HEK293 (cell line): ENCODE measurements at regions not wholly inside any gene's neighbourhood (a gene's known extent, or its start where the extent isn't known, plus 50 kb on each side); places are given as distances from the start of the nearest gene placed in this dataset.

ENCODE experiments used
- CTCF ChIA-PET: fragments of 350-600 bp; formaldehyde crosslinking; extraction: SDS; loops from one replicate; lab custom pipeline; 2021; ENCODE audit warnings: antibody characterized with exemption; lab: Yijun Ruan, JAX
- POLR2A ChIA-PET: fragments of 300-600 bp; formaldehyde crosslinking; extraction: SDS; loops from one replicate; lab custom pipeline; 2020; ENCODE audit warnings: antibody characterized with exemption, inconsistent platforms; lab: Yijun Ruan, JAX
- H3K27ac ChIP-seq: fragments of 200-500 bp; sonication (Bioruptor generic); 2 replicates; pipeline ENCODE4 v1.5.1; 2014; ENCODE audit warnings: low read depth, low read length, control low read depth, inconsistent platforms; ENCODE audit errors: extremely low read depth
- H3K36me3 ChIP-seq, 2 experiments: fragments of 200-500 bp in 1 of 2; sonication (Bioruptor generic) in 1 of 2; 1 replicate in 1 of 2; 2 replicates in 1 of 2; pipeline ENCODE4 v1.5.1; 2014 to 2017; ENCODE audit warnings: inconsistent platforms in 2 of 2, low read length in 2 of 2; ENCODE audit not compliant: control insufficient read depth in 2 of 2, insufficient read depth in 1 of 2
- H3K4me1 ChIP-seq: fragments of 200-500 bp; sonication (Bioruptor generic); 2 replicates; pipeline ENCODE4 v1.5.1; 2014; ENCODE audit warnings: mild to moderate bottlenecking, low read length, inconsistent platforms; ENCODE audit not compliant: control insufficient read depth, insufficient read depth
- H3K4me3 ChIP-seq: 2 replicates; pipeline ENCODE4 v1.5.1; 2011; ENCODE audit warnings: low read depth, mild to moderate bottlenecking, control low read depth, low read length, moderate library complexity
- H3K9me3 ChIP-seq: fragments of 200-500 bp; sonication (Bioruptor generic); 2 replicates; pipeline ENCODE4 v1.5.1; 2014; ENCODE audit warnings: low read depth, low read length, inconsistent platforms; ENCODE audit not compliant: control insufficient read depth, insufficient read depth
- KLF9 ChIP-seq: fragments of 450-650 bp; formaldehyde crosslinking; IDR thresholded peaks from 2 replicates; pipeline ENCODE4 v1.5.1; 2016; ENCODE audit warnings: missing biosample characterization, missing genetic modification characterization, low read depth
- PRDM1 ChIP-seq: fragments of 450-650 bp; formaldehyde crosslinking; IDR thresholded peaks from 2 replicates; pipeline ENCODE4; 2016; ENCODE audit warnings: missing biosample characterization, missing genetic modification characterization
- REPIN1 ChIP-seq: fragments of 450-650 bp; formaldehyde crosslinking; IDR thresholded peaks from 2 replicates; pipeline ENCODE4 v1.5.1; 2017; ENCODE audit warnings: missing biosample characterization, missing genetic modification characterization, low read depth
- ZBTB49 ChIP-seq: fragments of 450-650 bp; formaldehyde crosslinking; IDR thresholded peaks from 2 replicates; pipeline ENCODE4 v1.5.1; 2016; ENCODE audit warnings: missing biosample characterization, missing genetic modification characterization, low read depth
- ZBTB6 ChIP-seq: fragments of 450-650 bp; formaldehyde crosslinking; IDR thresholded peaks from 2 replicates; pipeline ENCODE4 v1.5.1; 2017; ENCODE audit warnings: missing biosample characterization, missing genetic modification characterization
- ZFP41 ChIP-seq: fragments of 450-650 bp; formaldehyde crosslinking; IDR thresholded peaks from 2 replicates; pipeline ENCODE4 v1.5.1; 2016; ENCODE audit warnings: missing biosample characterization, missing genetic modification characterization, borderline replicate concordance
- ZNF211 ChIP-seq: fragments of 450-650 bp; formaldehyde crosslinking; IDR thresholded peaks from 2 replicates; pipeline ENCODE4 v1.5.1; 2016; ENCODE audit warnings: low read depth, missing biosample characterization, missing genetic modification characterization
- ZNF280D ChIP-seq: fragments of 450-650 bp; formaldehyde crosslinking; IDR thresholded peaks from 2 replicates; pipeline ENCODE4 v1.5.1; 2016; ENCODE audit warnings: missing biosample characterization, missing genetic modification characterization
- ZNF391 ChIP-seq: fragments of 450-650 bp; formaldehyde crosslinking; IDR thresholded peaks from 2 replicates; pipeline ENCODE4 v1.5.1; 2016; ENCODE audit warnings: low read depth, missing biosample characterization, missing genetic modification characterization, borderline replicate concordance
- ZNF488 ChIP-seq: fragments of 450-650 bp; formaldehyde crosslinking; IDR thresholded peaks from 2 replicates; pipeline ENCODE4 v1.5.1; 2016; ENCODE audit warnings: missing biosample characterization, missing genetic modification characterization
- ZNF501 ChIP-seq: fragments of 450-650 bp; formaldehyde crosslinking; IDR thresholded peaks from 2 replicates; pipeline ENCODE4 v1.5.1; 2016; ENCODE audit warnings: missing biosample characterization, missing genetic modification characterization
- ZNF518A ChIP-seq: fragments of 450-650 bp; formaldehyde crosslinking; conservative IDR thresholded peaks from 2 replicates; pipeline ENCODE4 v1.5.1; 2016; ENCODE audit warnings: low read depth, missing biosample characterization, missing genetic modification characterization
- ZNF830 ChIP-seq: fragments of 450-650 bp; IDR thresholded peaks from 2 replicates; pipeline ENCODE4 v1.5.0; 2018; ENCODE audit warnings: missing biosample characterization, missing genetic modification characterization, low read depth, mild to moderate bottlenecking, moderate library complexity
- TF ChIP-seq, protein P1 (sequence below): fragments of 450-650 bp; formaldehyde crosslinking; IDR thresholded peaks from 2 replicates; pipeline ENCODE4 v1.5.1; 2017; ENCODE audit warnings: missing biosample characterization, missing genetic modification characterization

DNA sequence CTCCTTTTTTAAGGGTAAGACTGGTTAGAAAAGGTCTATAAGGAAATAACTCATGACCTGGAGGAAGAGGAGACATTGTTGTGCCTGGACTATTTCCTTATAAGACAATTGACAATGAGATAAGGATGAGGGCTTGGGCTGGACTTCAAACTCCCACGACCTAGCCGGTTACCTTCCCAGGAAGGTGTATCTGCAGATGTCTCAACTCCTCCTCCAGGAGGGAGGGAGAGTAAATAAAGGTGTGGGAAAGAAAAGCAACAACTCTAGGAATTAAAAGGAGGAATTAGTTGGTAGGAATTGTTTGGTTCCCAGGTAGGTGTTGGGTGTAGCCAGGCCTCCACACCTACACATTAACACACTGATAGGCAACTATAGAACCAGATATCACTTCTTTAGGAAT is 97.8 kb upstream of the TBL1XR1 start (continued):
- TF ChIP-seq ZNF501 (tag by site-specific recombination) (no peak), ZBTB6 (tag by site-specific recombination) (no peak), ZNF280D (tag by site-specific recombination) (no peak), ZBTB49 (tag by site-specific recombination) (no peak), ZNF211 (tag by site-specific recombination) (no peak), ZNF830 (no peak), ZNF488 (tag by site-specific recombination) (no peak), ZNF518A (tag by site-specific recombination) (no peak), REPIN1 (tag by site-specific recombination) (no peak), ZFP41 (tag by site-specific recombination) (no peak)
- TF ChIP-seq, protein P1, sequence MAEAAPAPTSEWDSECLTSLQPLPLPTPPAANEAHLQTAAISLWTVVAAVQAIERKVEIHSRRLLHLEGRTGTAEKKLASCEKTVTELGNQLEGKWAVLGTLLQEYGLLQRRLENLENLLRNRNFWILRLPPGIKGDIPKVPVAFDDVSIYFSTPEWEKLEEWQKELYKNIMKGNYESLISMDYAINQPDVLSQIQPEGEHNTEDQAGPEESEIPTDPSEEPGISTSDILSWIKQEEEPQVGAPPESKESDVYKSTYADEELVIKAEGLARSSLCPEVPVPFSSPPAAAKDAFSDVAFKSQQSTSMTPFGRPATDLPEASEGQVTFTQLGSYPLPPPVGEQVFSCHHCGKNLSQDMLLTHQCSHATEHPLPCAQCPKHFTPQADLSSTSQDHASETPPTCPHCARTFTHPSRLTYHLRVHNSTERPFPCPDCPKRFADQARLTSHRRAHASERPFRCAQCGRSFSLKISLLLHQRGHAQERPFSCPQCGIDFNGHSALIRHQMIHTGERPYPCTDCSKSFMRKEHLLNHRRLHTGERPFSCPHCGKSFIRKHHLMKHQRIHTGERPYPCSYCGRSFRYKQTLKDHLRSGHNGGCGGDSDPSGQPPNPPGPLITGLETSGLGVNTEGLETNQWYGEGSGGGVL, result no peak
- TF ChIP-seq, all 188 proteins: peak for 0

DNA sequence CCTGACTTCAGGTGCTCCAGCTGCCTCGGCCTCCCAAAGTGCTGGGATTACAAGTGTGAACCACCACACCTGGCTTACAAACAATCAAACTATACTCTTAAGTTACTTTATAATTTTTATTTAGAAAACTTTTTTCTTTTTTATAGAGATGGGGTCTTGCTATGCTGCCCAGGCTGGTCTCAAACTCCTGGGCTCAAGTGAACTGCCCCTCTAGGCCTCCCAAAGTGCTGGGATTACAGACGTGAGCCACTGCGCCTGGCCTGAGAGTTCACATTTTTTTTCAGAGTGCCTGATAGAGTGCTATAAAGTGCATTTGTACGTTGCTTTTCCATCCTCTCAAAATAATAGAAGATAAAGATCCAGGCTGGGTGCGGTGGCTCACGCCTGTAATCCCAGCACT is 102.0 kb upstream of the TBL1XR1 start:
- H3K4me3 ChIP-seq, result no peak overlapping the region
- no peaks in the 10 kb centered on the region for H3K36me3 ChIP-seq
- H3K27ac ChIP-seq, result no peak overlapping the region
- ChIA-PET CTCF (interaction anchor here (0.7 kb wide), 1 partner anchor 386 kb away, joined by 3 read pairs; no protein-coding TSS in a partner anchor), POLR2A (no interaction called here)
- H3K4me1 ChIP-seq, result no peaks in the 10 kb centered on the region
- no peaks in the 10 kb centered on the region for H3K9me3 ChIP-seq
- TF ChIP-seq PRDM1 (tag by site-specific recombination) (no peak), ZNF391 (no peak), KLF9 (tag by site-specific recombination) (no peak), ZNF518A (tag by site-specific recombination) (no peak)
